Neural progenitor cell (in vitro differentiated cells): ENCODE measurements at regions not wholly inside any gene's neighbourhood (a gene's known extent, or its start where the extent isn't known, plus 50 kb on each side); places are given as distances from the start of the nearest gene placed in this dataset.

Experiments used
- DNase-seq: peaks from one replicate; pipeline ENCODE4 v3.0.0-alpha.2; 2016; ENCODE audit warnings: low spot score
- H2AFZ ChIP-seq: fragments of 200-600 bp; sonication (generic); replicated peaks from 2 replicates; pipeline ENCODE4 v1.6.1; 2016; ENCODE audit warnings: antibody characterized with exemption
- H3F3A ChIP-seq: fragments of 200-600 bp; sonication (generic); 2 replicates; pipeline ENCODE4 v1.6.1; 2016; ENCODE audit warnings: antibody characterized with exemption, low read depth
- H3K27ac ChIP-seq: fragments of 200-600 bp; sonication (generic); 2 replicates; pipeline ENCODE4 v1.5.1; 2016; ENCODE audit warnings: mild to moderate bottlenecking
- H3K27me3 ChIP-seq: fragments of 200-600 bp; sonication (generic); 2 replicates; pipeline ENCODE4 v1.6.1; 2016; ENCODE audit warnings: mild to moderate bottlenecking, moderate library complexity
- H3K36me3 ChIP-seq: fragments of 200-600 bp; sonication (generic); 2 replicates; pipeline ENCODE4 v1.5.1; 2016
- H3K4me1 ChIP-seq: fragments of 200-600 bp; sonication (generic); 2 replicates; pipeline ENCODE4 v1.6.1; 2016; ENCODE audit warnings: mixed run types
- H3K4me2 ChIP-seq: fragments of 200-600 bp; sonication (generic); 2 replicates; pipeline ENCODE4 v1.6.1; 2016
- H3K4me3 ChIP-seq: fragments of 200-600 bp; sonication (generic); 2 replicates; pipeline ENCODE4 v1.5.1; 2016
- H3K79me2 ChIP-seq: fragments of 200-600 bp; sonication (generic); 2 replicates; pipeline ENCODE4 v1.6.1; 2016; ENCODE audit warnings: low read depth
- H3K9ac ChIP-seq: fragments of 200-600 bp; sonication (generic); 2 replicates; pipeline ENCODE4 v1.6.1; 2016
- H3K9me3 ChIP-seq: fragments of 200-600 bp; sonication (generic); 2 replicates; pipeline ENCODE4 v1.5.1; 2016; ENCODE audit warnings: low read depth
- H4K20me1 ChIP-seq: fragments of 200-600 bp; sonication (generic); 2 replicates; pipeline ENCODE4 v1.6.1; 2016; ENCODE audit warnings: low read depth
- H3K27ac Mint-ChIP-seq: 3 replicates; pipeline ENCODE4 v1.8.0; 2021; ENCODE audit warnings: mixed read lengths
- H3K27me3 Mint-ChIP-seq: 2 replicates; pipeline ENCODE4 v1.8.0; 2022; ENCODE audit warnings: low read depth, mild to moderate bottlenecking, inconsistent platforms, moderate library complexity, mixed read lengths; ENCODE audit not compliant: insufficient read depth
- H3K36me3 Mint-ChIP-seq: 3 replicates; pipeline ENCODE4 v1.8.0; 2021; ENCODE audit warnings: mixed read lengths
- H3K4me1 Mint-ChIP-seq: 3 replicates; pipeline ENCODE4 v1.8.0; 2021; ENCODE audit warnings: mixed read lengths
- H3K4me3 Mint-ChIP-seq: 3 replicates; pipeline ENCODE4 v1.8.0; 2021; ENCODE audit warnings: mild to moderate bottlenecking, moderate library complexity, mixed read lengths
- H3K9me3 Mint-ChIP-seq: 3 replicates; pipeline ENCODE4 v1.8.0; 2020; ENCODE audit warnings: mixed read lengths
- EZH2 ChIP-seq: fragments of 200-600 bp; sonication (generic); IDR thresholded peaks from 2 replicates; pipeline ENCODE4 v1.6.1; 2017; ENCODE audit warnings: antibody characterized with exemption, mild to moderate bottlenecking, moderate library complexity
- EZH2phosphoT487 ChIP-seq: fragments of 200-600 bp; sonication (generic); IDR thresholded peaks from 2 replicates; pipeline ENCODE4 v1.6.1; 2017; ENCODE audit warnings: antibody characterized with exemption
- TF ChIP-seq, protein P1 (sequence below): fragments of 200-600 bp; sonication (generic); IDR thresholded peaks from 2 replicates; pipeline ENCODE4 v1.5.1; 2017; ENCODE audit warnings: antibody characterized with exemption, mild to moderate bottlenecking

DNA sequence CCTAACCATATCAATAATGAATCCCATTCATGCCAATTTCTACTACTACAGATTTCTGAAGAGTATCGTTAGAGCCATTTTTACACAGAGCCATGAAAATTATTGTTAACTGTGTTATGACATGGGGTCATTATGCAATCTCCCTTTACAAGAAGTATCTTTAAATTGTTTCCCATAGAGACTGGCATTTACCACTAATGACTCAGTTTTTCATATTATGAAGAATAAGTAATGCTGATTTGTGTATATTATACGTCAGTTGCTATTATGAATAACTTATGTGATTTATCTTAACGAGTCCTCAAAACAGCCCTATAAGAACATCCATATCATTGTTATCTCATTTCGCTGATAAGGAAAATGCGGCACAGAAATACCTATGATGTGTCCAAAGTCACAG is 173.8 kb downstream of the KCNJ2 start:
- H3K4me2 ChIP-seq, result no peak overlapping the region
- no peak overlapping the region for H3K27ac Mint-ChIP-seq
- H3K36me3 ChIP-seq, result no peaks in the 10 kb centered on the region
- TF ChIP-seq, protein P1, sequence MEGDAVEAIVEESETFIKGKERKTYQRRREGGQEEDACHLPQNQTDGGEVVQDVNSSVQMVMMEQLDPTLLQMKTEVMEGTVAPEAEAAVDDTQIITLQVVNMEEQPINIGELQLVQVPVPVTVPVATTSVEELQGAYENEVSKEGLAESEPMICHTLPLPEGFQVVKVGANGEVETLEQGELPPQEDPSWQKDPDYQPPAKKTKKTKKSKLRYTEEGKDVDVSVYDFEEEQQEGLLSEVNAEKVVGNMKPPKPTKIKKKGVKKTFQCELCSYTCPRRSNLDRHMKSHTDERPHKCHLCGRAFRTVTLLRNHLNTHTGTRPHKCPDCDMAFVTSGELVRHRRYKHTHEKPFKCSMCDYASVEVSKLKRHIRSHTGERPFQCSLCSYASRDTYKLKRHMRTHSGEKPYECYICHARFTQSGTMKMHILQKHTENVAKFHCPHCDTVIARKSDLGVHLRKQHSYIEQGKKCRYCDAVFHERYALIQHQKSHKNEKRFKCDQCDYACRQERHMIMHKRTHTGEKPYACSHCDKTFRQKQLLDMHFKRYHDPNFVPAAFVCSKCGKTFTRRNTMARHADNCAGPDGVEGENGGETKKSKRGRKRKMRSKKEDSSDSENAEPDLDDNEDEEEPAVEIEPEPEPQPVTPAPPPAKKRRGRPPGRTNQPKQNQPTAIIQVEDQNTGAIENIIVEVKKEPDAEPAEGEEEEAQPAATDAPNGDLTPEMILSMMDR, result no peak
- TF ChIP-seq EZH2phosphoT487, result no peak
- H3K4me3 ChIP-seq, result no peak overlapping the region
- no peaks in the 10 kb centered on the region for H3K36me3 Mint-ChIP-seq
- no peak overlapping the region for H2AFZ ChIP-seq
- no peaks in the 10 kb centered on the region for H3K27me3 ChIP-seq
- no peak overlapping the region for H3K27ac ChIP-seq
- H3K9me3 ChIP-seq, result no peaks in the 10 kb centered on the region
- DNase-seq, result no peak
- H3K9me3 Mint-ChIP-seq, result peaks cover 2% of the 10 kb centered on the region
- H3K79me2 ChIP-seq, result no peaks in the 10 kb centered on the region
- no peaks in the 10 kb centered on the region for H3F3A ChIP-seq
- H4K20me1 ChIP-seq, result no peaks in the 10 kb centered on the region
- H3K4me1 Mint-ChIP-seq, result no peaks in the 10 kb centered on the region
- no peaks in the 10 kb centered on the region for H3K27me3 Mint-ChIP-seq
- H3K4me3 Mint-ChIP-seq, result no peak overlapping the region
- H3K9ac ChIP-seq, result no peak overlapping the region
- H3K4me1 ChIP-seq, result no peaks in the 10 kb centered on the region

DNA sequence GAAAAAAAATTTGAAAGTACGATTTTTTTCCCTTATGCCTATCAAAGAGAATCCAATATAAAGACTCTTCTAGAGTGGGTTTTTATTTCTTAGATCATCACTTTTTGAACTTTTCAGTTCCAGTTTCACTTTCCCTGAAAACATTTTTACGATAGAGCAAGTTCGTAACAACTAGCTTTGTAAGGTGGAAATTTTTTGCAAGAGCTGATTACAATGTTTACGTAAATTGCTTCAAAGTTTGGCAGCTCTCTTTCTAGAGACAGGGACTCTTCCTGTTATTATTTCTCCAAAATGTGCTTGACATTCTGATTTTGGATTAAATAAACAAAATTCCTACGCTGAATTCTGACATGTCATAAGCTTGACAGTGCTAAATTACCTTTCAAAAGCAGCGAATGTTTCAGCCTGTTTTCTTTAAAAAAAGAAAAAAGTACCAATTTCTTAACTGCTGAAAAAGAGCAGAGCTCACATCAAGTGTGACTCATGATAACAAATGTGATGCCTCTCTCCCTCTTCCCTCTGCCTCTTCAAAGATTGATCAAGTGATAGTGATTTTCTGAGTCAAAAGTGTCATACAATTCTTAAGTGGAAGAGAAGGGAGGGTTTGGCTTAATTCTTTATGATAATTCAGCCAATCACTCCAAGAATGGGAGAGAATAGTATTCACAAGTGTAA is 175.2 kb downstream of the KCNJ2 start:
- H3K27ac ChIP-seq, result no peak overlapping the region
- H2AFZ ChIP-seq, result no peak overlapping the region
- H3K9me3 Mint-ChIP-seq, result peaks cover 2% of the 10 kb centered on the region
- no peaks in the 10 kb centered on the region for H3F3A ChIP-seq
- no peak overlapping the region for H3K4me3 Mint-ChIP-seq
- no peaks in the 10 kb centered on the region for H3K4me1 ChIP-seq
- H3K9ac ChIP-seq, result no peak overlapping the region
- H3K27me3 ChIP-seq, result no peaks in the 10 kb centered on the region
- no peak for TF ChIP-seq EZH2phosphoT487
- H3K36me3 Mint-ChIP-seq, result no peaks in the 10 kb centered on the region
- DNase-seq, result no peak
- no peak overlapping the region for H3K4me2 ChIP-seq
- peaks cover 2% of the 10 kb centered on the region for H3K27me3 Mint-ChIP-seq
- no peak overlapping the region for H3K4me3 ChIP-seq
- no peaks in the 10 kb centered on the region for H4K20me1 ChIP-seq
- H3K9me3 ChIP-seq, result no peaks in the 10 kb centered on the region
- H3K36me3 ChIP-seq, result no peaks in the 10 kb centered on the region
- no peaks in the 10 kb centered on the region for H3K79me2 ChIP-seq
- no peak overlapping the region for H3K27ac Mint-ChIP-seq
- H3K4me1 Mint-ChIP-seq, result no peaks in the 10 kb centered on the region

DNA sequence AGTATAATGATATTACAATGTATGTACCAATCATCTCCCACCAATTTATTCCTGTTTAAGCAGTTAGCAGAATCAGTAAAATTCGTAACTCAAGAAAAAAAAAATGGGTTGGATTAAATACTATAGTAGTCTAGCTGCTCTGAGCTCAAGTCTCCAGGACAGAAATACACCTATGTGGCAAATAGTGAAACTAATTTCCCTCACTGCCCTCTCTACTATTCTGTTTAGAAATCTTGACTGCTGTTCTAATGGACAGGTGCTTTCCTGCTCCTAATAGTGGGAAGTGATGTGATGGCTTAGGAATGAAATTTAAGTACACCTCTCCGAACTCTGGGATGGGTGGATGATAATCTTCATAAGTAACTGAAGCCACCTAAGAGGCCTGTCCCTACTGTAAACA is 175.7 kb downstream of the KCNJ2 start:
- Histone ChIP-seq H3K27ac (no peak overlapping the region), H2AFZ (no peak overlapping the region), H3K9ac (no peak overlapping the region), H3K4me2 (no peak overlapping the region), H3K4me3 (no peak overlapping the region), H3K36me3 (no peaks in the 10 kb centered on the region), H3K9me3 (no peaks in the 10 kb centered on the region), H3K27me3 (no peaks in the 10 kb centered on the region), H3F3A (no peaks in the 10 kb centered on the region), H3K4me1 (no peaks in the 10 kb centered on the region), H3K79me2 (no peaks in the 10 kb centered on the region), H4K20me1 (no peaks in the 10 kb centered on the region)
- peaks cover 2% of the 10 kb centered on the region for H3K9me3 Mint-ChIP-seq
- peaks cover 2% of the 10 kb centered on the region for H3K27me3 Mint-ChIP-seq
- TF ChIP-seq, protein P1, result no peak
- TF ChIP-seq EZH2phosphoT487, result no peak
- TF ChIP-seq EZH2, result no peak
- H3K36me3 Mint-ChIP-seq, result no peaks in the 10 kb centered on the region
- H3K4me3 Mint-ChIP-seq, result no peak overlapping the region
- H3K4me1 Mint-ChIP-seq, result no peaks in the 10 kb centered on the region
- DNase-seq, result no peak
- no peak overlapping the region for H3K27ac Mint-ChIP-seq

DNA sequence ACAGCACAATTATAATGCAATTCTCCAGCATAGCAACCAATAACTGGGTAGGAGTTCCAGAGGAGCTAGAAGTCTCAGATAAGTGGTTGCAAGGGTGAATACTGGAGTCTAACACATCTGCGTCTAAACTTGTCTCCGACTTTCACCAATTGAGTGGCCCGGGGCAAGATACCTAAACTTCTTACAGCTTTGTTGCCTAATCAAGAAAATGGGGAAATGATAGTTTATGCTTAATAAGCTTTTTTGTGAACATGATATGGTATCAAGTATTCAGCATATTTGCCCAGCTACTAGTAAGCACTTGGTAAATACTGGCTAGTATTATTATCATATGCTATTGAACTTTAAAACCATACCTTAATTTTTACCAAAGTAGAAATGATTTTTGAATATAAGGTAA is 183.5 kb downstream of the KCNJ2 start:
- Histone ChIP-seq H3K36me3 (no peaks in the 10 kb centered on the region), H3K9ac (no peak overlapping the region), H4K20me1 (no peaks in the 10 kb centered on the region), H3K4me1 (no peaks in the 10 kb centered on the region), H3K4me2 (no peak overlapping the region), H2AFZ (no peak overlapping the region), H3K27me3 (no peaks in the 10 kb centered on the region), H3K4me3 (no peak overlapping the region), H3K27ac (no peak overlapping the region), H3F3A (no peaks in the 10 kb centered on the region), H3K9me3 (no peaks in the 10 kb centered on the region), H3K79me2 (no peaks in the 10 kb centered on the region)
- Mint-ChIP-seq H3K9me3 (peaks cover 4% of the 10 kb centered on the region), H3K27ac (no peak overlapping the region), H3K4me1 (peaks cover 10% of the 10 kb centered on the region), H3K27me3 (peaks cover 2% of the 10 kb centered on the region), H3K36me3 (no peaks in the 10 kb centered on the region), H3K4me3 (no peak overlapping the region)
- no peak for TF ChIP-seq EZH2
- TF ChIP-seq EZH2phosphoT487, result no peak
- TF ChIP-seq, protein P1, result no peak
- DNase-seq, result no peak
